ENCODE measurements at regions not wholly inside any gene's neighbourhood (a gene's known extent, or its start where the extent isn't known, plus 50 kb on each side); places are given as distances from the start of the nearest gene placed in this dataset.
"Not testable (repeated sequence)": the region's sequence is repeated elsewhere in the genome, so short reads cannot be mapped to it uniquely, and the experiment has no call there.

- no peak for DNase-seq (ENCODE audit: low read depth, low spot score)
Observed at GRCh38 chr5:99061711-99062110, 132.9 kb upstream of the CHD1 start.

GRCh38 chr5:99061299-99061698 is 132.5 kb upstream of the CHD1 start:
- DNase-seq (ENCODE audit: low read depth, low spot score): no peak

- no peak for DNase-seq (ENCODE audit: low read depth, low spot score)
Observed at GRCh38 chr5:99060306-99061261, 131.8 kb upstream of the CHD1 start.

- no peak for DNase-seq (ENCODE audit: low read depth, low spot score)
Observed at GRCh38 chr5:99059685-99060084, 130.9 kb upstream of the CHD1 start.

- DNase-seq (ENCODE audit: low read depth, low spot score): no peak
Observed at GRCh38 chr5:99058466-99058865, 129.7 kb upstream of the CHD1 start.

GRCh38 chr5:99054972-99055371 is 126.2 kb upstream of the CHD1 start:
- no peak for DNase-seq (ENCODE audit: low read depth, low spot score)

GRCh38 chr5:99045871-99046270 is 117.1 kb upstream of the CHD1 start:
- DNase-seq (ENCODE audit: low read depth, low spot score): no peak

GRCh38 chr5:99043257-99043656 is 114.5 kb upstream of the CHD1 start:
- DNase-seq (ENCODE audit: low read depth, low spot score): not testable (repeated sequence)

- no peak for DNase-seq (ENCODE audit: low read depth, low spot score)
Observed at GRCh38 chr5:99037668-99038067, 108.9 kb upstream of the CHD1 start.

- no peak for DNase-seq (ENCODE audit: low read depth, low spot score)
Observed at GRCh38 chr5:99035942-99036341, 107.1 kb upstream of the CHD1 start.

GRCh38 chr5:99034336-99034735 is 105.5 kb upstream of the CHD1 start:
- DNase-seq (ENCODE audit: low read depth, low spot score): no peak

- no peak for DNase-seq (ENCODE audit: low read depth, low spot score)
Observed at GRCh38 chr5:99033014-99033900, 104.5 kb upstream of the CHD1 start.

GRCh38 chr5:99032234-99033013 is 103.6 kb upstream of the CHD1 start:
- DNase-seq (ENCODE audit: low read depth, low spot score): peak; percentile 30

GRCh38 chr5:99030906-99031440 is 102.2 kb upstream of the CHD1 start:
- no peak for DNase-seq (ENCODE audit: low read depth, low spot score)

GRCh38 chr5:99029172-99029571 is 100.4 kb upstream of the CHD1 start:
- no peak for DNase-seq (ENCODE audit: low read depth, low spot score)

GRCh38 chr5:99028170-99028569 is 99.4 kb upstream of the CHD1 start:
- not testable (repeated sequence) for DNase-seq (ENCODE audit: low read depth, low spot score)

GRCh38 chr5:99025298-99026045 is 96.7 kb upstream of the CHD1 start:
- no peak for DNase-seq (ENCODE audit: low read depth, low spot score)

- no peak for DNase-seq (ENCODE audit: low read depth, low spot score)
Observed at GRCh38 chr5:99023330-99023729, 94.5 kb upstream of the CHD1 start.

GRCh38 chr5:99022250-99022649 is 93.4 kb upstream of the CHD1 start:
- no peak for DNase-seq (ENCODE audit: low read depth, low spot score)

- DNase-seq (ENCODE audit: low read depth, low spot score): no peak
Observed at GRCh38 chr5:99020698-99021048, 91.9 kb upstream of the CHD1 start.
